SK-MEL-5 (cell line): ENCODE measurements at regions not wholly inside any gene's neighbourhood (a gene's known extent, or its start where the extent isn't known, plus 50 kb on each side); places are given as distances from the start of the nearest gene placed in this dataset.

Experiments used
- DNase-seq: peaks from one replicate; pipeline ENCODE4 v3.0.0-alpha.2; 2016; ENCODE audit warnings: low read depth, low spot score
- in situ Hi-C: cut with HindIII; loops from 2 replicates; pipeline ENCODE4 v1.10.0; 2016; ENCODE audit warnings: low sequenced_read_pairs, high pct_unique_total_duplicates, low pct_unique_long_range_greater_than_20kb

- in situ Hi-C loops, result no loop called here
- no peak for DNase-seq
Observed at GRCh38 chr5:88515881-88516819, 247.5 kb upstream of the TMEM161B start.

DNA sequence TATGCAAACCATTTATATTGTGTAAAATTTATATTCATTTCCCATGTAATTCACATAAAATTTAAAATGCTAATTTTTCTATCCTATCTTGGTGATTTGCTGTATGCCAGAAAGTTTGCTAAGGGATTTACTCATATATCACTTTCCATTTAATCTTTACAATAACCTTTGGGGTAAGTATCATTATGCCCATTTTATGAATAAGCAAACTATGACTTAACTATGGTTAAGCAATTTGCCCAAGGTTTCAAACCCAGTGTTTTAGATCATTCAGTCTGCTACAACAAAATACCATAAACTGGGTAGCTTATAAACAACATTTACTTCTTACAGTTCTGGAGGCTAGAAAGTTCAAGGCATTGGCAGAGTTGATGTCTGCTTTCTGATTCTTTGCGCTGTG lies 246.4 kb upstream of the TMEM161B start:
- in situ Hi-C loops, result no loop called here
- DNase-seq, result no peak

GRCh38 chr5:88509403-88509802 lies 240.8 kb upstream of the TMEM161B start:
- DNase-seq, result no peak
- in situ Hi-C loops, result no loop called here

GRCh38 chr5:88507261-88507660 lies 238.6 kb upstream of the TMEM161B start:
- DNase-seq, result no peak
- in situ Hi-C loops, result no loop called here

DNA sequence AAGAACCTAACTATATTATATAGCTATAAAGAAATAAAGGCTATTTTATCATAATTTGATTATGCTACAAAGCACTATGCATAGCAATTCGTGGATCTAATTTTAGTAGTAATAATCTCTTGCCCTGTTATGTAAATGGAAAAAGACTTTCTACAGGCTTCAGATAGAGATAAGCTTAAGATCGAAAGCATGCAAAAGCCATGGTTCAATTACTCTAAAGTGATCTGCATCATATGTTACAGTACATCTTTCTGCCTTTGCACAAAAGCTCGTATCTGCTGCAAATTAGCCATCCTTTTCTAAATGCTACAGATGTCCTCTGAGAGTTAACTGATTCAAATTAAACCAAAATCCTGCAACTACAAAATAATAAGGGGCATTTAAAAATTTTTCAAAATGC lies 234.8 kb upstream of the TMEM161B start:
- no peak for DNase-seq
- in situ Hi-C loops, result no loop called here

GRCh38 chr5:88503041-88503345 lies 234.3 kb upstream of the TMEM161B start:
- in situ Hi-C loops, result no loop called here
- peak; percentile 43 for DNase-seq

DNA sequence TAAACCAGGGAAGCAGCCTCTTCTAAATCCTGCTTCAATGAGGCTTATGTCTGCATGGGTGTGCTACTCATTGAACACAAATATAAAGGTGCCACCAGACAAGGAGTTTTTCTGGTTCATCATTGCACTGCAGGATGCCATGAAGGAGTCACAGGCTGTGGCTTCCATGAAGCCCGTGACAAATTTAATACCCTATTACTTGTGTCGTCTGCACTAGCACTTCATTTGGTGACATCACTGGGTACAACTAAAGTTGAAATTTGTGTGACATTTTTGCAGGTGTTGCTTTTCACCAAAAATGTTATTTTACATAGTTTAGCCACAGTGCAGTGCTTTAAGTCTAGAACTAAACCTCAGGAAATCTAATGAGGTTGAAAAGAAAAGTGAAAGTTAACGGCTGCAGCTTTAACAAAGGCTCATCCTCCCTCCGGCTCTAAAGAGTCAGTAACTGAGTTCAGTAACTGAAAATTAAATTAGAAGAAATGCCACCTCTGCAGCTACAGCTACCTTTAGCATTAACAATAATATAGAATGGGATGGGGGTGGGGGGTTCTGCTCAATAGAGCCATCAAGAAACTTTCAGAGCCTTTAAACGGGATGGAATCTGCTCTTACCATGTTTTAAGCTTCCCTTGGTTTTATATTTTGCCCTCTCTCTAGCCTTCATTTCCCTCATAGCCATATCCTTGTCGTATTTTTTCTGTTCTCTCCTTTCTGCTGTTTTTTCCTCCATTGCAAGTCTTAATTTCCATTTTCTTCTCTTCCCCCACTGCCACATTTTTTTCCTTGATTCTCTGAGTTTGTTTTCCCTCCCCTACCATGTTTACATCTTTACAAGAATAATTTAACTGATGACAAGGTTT lies 233.8 kb upstream of the TMEM161B start:
- peak; percentile 31 for DNase-seq
- in situ Hi-C loops, result no loop called here

DNA sequence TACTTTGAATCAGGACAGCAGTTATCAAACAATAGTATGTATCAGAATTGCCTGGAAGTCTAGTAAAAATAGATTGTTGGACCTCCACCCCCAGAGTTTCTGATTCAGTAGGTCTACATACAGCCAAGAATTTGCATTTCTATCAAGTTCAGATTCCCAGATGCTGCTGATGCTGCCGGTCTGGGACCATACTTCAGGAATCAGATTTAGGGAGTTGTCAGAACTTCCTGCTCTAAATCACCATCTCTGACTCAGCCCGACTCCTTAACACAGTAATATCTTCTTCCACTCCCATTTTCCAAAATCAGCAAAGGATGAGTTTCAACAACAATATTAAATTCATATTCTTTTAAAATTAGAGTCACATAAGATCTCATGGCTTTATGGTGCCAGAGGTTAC lies 227.2 kb upstream of the TMEM161B start:
- in situ Hi-C loops, result no loop called here
- DNase-seq, result no peak

- in situ Hi-C loops, result no loop called here
- no peak for DNase-seq
Observed at GRCh38 chr5:88490874-88491273, 222.2 kb upstream of the TMEM161B start.

GRCh38 chr5:88489364-88489763 lies 220.7 kb upstream of the TMEM161B start:
- no peak for DNase-seq
- in situ Hi-C loops, result no loop called here

DNA sequence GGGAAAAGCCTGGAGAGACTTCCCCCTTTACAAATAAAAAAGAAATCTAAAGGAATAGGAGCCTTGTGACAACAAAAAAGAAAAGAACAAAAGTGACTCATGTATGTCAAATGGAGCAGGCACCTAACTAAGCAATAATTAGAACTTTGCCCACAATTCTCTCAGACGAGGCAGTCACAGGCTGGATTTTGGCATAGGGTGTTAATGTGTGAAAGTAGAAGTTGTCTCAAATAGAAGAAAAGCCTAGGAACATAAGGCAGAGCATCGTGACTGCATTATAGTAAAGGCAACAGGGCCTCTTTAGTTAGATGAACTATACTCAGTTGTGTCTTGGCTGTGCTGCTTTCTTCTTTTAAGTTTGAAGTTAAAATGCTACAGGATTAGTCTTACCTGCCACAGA lies 219.9 kb upstream of the TMEM161B start:
- DNase-seq, result no peak
- in situ Hi-C loops, result no loop called here

DNA sequence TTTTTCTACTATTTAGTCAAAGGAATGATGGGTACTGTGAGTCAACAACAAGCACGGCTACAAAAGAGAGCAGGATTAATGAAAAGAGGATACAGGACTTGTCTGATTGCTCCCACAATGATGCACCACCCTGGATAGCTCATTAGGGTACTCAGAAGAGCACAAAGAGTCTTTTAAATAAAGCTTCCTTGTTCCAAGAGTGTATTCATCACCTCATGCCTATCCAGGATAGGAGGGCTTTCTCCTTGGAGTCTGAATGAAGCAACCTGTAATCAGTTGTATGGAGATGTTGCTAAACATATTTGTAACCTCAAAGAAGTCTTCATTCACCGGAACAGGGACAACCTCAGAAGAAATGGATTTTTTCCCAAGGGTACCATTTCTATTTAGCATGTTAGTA lies 219.5 kb upstream of the TMEM161B start:
- no peak for DNase-seq
- in situ Hi-C loops, result no loop called here

- in situ Hi-C loops, result no loop called here
Observed at GRCh38 chr5:88487066-88487465, 218.4 kb upstream of the TMEM161B start.

GRCh38 chr5:88486431-88486830 lies 217.8 kb upstream of the TMEM161B start:
- in situ Hi-C loops, result no loop called here
- DNase-seq, result no peak

More at GRCh38 chr5:88487066-88487465, 218.4 kb upstream of the TMEM161B start:
- no peak for DNase-seq

- no peak for DNase-seq
- in situ Hi-C loops, result no loop called here
Observed at GRCh38 chr5:88485531-88485930, 216.9 kb upstream of the TMEM161B start.

GRCh38 chr5:88483964-88484672 lies 215.5 kb upstream of the TMEM161B start:
- no peak for DNase-seq
- in situ Hi-C loops, result no loop called here

GRCh38 chr5:88480801-88481499 lies 212.3 kb upstream of the TMEM161B start:
- no peak for DNase-seq
- in situ Hi-C loops, result no loop called here

- no peak for DNase-seq
- in situ Hi-C loops, result no loop called here
Observed at GRCh38 chr5:88480245-88480644, 211.6 kb upstream of the TMEM161B start.
